NCI-H2196 (cell line): ENCODE measurements at regions not wholly inside any gene's neighbourhood (a gene's known extent, or its start where the extent isn't known, plus 50 kb on each side); places are given as distances from the start of the nearest gene placed in this dataset.
A peak's percentile ranks its signal among the peaks of the same experiment; 100 is the strongest.

Experiments used
- DNase-seq: peaks from one replicate; lab custom pipeline; 2025; ENCODE audit not compliant: unreplicated experiment; lab: John Stamatoyannopoulos, UW

- no peak for DNase-seq
Measured at GRCh38 chr1:11338284-11338924, 65.4 kb downstream of the UBIAD1 start.

DNA sequence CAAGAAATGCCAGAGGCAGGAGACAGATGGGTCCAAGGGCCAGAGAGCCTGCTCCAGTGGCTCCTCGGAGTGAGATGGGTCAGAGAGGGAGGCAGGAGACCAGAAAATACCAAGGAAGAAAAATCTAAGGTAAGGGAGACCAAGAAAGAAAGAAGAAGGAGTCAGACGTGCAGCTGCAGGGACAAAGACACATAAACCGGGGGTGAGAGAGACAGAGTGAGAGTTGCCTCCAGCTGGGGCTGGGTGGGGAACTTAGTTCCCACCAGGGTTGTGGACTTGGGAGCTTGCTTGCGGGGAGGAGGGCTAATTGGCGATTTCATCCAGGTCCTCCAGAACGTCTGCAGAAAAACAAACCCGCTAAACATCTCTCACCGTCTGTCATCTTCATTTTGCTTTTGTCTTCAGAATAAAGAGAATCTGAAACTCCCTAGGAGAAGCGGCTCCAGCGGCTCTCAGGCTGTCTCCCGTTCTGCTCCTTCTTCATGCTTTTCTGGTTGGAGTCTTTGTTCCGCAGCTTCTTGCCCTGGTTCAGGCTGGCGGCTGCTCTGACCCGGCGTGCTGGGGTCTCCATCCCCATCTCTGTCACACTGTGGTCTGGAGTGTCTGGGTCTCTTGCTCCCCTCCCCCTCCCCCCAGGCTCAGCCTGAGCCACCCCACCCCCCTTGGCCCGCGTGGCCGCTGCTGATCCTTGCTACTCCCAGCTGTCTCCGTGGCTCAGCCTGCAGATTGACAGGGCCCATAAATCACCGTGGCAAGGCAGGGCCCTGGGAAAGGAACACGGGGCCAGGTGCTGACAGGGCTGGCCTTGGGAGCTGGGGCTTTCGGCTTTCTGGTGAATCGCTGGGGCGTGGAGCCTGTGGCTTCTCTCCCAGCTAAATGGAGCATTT is 66.6 kb downstream of the UBIAD1 start:
- no peak for DNase-seq

GRCh38 chr1:11340233-11340632 is 67.2 kb downstream of the UBIAD1 start:
- DNase-seq: no peak

GRCh38 chr1:11341901-11342552 is 69.0 kb downstream of the UBIAD1 start:
- no peak for DNase-seq

DNA sequence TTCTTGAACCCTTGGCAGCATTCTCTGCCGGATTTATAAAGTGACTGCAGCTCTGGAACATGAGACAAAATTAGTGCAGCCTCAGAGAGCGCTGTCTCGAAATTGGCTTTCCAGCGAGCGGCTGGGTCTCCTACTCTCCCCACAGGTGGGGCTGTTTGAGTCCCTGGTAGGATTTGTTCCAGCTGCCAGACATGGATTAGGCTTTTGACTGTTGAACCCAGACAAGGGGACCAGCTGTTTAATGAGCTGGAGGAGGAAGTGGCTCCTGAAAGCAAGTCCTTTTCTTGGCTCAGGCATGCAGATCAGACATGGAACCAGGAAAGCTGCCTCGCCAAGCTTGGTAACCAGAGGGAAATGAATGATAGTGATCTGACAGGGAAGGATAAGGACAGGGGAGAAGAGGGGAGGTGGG is 69.6 kb downstream of the UBIAD1 start:
- DNase-seq: peak; percentile 22

DNA sequence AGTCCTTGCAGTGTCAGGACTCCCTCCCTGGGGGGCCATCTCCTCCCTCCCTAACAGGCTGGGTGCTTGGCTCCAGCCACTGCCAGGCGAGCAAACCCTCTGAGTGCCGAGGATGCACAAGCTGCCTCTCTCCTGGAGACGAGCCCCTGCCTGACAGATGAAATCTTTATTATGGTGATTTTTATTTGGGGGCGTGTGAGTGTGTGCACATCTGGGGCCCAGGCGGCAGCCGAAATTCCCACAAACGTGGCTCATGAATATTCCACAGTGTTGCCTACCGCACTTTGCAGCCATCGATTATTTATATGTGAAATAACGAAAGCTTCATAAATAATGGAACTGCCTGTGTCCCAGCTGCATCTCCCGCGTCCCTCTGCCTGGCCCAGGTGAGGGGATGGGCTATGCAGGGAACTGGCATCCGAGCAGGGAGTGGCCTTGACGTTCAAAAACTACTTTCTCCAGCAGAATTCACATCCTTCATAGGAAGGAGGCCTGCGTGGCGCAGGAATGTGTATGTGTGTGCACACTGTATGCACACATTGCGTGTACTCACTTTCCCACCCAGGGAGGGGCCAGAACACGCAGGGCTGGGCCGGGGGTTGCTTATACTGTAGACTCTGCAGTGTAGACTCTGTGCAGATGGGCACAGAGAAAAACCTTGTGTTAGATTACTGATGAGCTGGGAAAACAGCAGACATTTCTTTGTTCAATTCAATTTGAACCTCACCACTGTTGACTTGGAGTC is 73.1 kb downstream of the UBIAD1 start:
- DNase-seq: no peak

DNA sequence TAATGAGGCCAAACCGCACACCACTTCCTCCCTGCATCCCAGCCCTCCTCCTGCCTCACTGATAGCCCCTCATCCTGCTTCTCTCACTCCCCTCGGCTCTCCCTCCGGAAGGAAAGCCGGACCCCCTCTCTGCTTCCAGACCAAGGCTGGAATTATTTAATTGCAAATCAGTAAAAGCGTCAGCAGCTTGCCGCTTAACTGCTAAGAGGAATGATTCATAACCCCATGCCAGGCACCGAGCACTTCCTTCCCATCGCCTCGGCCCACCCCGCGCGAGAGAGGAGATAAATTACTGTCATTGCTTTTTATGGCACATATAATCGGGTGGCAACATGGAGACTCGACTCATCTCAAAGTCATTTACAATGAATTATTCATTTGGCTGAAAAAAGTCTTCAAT is 77.3 kb downstream of the UBIAD1 start:
- DNase-seq: no peak

DNA sequence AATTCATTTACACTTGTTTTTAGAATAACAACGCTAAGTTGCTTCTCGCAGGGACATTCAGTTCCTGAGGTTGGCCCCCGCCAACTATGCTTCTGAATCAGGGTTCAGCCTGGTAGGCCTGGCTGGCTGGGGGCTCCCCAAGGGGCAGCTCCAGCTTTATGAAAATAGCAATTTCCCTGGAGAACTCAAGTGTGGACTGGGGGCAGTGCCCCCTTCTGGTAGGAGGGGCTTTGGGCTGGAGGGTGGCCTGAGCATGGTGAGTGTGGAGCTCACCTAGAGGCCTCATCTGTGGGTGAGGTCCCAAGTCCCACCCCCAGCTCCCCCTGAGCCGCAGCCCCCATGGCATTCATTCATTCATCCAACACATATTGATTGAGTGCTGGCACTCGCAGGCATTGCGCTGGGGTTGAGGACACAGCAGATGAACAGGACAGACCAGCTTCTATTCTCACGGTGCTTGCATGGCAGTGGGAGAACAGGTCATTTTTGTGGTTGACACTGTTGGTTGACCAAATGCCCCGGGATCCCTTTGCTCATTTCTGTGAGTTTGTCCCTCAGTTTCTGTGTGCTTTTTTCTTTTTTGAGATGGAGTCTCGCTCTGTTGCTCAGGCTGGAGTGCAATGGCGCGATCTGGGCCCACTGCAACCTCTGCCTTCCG is 79.2 kb downstream of the UBIAD1 start:
- no peak for DNase-seq

GRCh38 chr1:11352816-11353799 is 80.1 kb downstream of the UBIAD1 start:
- no peak for DNase-seq

DNA sequence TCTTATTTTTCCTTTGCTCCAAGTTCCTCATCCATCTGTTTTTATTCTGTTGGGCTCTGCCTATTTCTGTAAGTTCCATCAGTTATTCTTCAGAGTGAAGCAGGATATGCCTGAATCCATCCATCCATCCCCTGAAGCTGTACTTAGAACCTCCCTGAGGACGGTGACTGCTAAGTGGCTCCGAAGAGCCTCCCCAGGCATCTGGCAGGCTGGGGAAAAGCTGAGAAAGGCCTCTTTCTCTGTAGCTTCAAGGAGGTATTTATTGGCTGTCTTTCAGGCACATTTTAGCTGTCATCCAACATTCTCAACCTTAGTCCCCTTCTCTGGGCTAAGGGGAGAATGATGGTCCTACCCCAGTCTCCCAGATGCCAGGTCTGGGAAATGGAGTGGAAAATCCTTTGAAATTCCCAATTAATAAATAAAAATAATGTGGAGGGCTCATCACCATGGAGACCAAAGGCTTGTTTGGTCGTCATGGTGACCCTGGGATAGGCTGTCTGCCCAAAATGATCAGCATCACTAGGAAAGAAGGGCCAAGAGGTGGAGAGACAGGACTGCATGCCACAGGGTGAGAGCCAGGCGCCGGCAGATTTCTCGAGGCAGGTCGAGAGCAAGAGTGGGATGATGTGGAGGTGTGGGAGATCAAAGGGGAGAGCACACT is 82.0 kb downstream of the UBIAD1 start:
- DNase-seq: no peak

GRCh38 chr1:11355559-11356475 is 82.8 kb downstream of the UBIAD1 start:
- no peak for DNase-seq

DNA sequence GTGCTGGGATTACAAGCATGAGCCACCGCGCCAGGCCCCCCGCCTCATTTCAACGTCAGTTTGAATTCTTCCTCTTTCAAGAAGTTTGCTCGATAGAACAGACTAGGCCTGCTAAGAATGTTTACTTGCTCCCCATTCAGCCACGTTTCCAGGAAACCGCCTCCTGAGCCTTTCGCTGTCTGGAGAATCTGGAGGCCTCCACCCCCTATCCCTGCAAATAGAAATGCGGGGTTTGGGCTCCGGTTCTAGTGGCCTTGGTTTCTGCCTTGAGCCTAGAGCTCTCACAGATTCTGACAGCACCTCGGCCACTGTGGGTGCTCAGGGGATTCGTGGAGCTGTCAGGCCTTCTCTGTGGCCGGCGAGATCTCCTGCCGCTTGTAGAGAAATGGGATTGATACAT is 84.3 kb downstream of the UBIAD1 start:
- DNase-seq: no peak

DNA sequence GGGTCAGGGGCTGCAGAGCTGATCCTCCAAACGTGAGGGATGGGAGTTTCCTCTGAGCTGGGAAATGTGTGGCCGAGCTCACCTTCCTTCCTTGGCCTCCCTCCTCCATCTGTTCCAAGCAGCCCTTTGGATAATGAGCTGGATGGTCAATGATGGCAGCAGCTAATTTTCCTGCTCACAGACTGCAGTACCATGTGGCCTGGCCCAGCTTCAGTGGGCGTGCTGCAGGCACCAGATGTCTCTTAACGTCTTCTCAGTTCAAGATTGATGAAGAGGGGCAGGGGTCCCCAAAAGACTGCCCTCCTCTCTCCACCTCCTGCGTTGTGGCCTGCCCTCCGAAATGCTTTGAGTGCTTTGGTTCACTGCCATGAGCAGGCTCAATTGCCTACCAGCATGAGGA is 86.0 kb downstream of the UBIAD1 start:
- no peak for DNase-seq

GRCh38 chr1:11362547-11363021 is 89.6 kb downstream of the UBIAD1 start:
- DNase-seq: no peak

GRCh38 chr1:11364170-11364569 is 91.2 kb downstream of the UBIAD1 start:
- peak; percentile 10 for DNase-seq

DNA sequence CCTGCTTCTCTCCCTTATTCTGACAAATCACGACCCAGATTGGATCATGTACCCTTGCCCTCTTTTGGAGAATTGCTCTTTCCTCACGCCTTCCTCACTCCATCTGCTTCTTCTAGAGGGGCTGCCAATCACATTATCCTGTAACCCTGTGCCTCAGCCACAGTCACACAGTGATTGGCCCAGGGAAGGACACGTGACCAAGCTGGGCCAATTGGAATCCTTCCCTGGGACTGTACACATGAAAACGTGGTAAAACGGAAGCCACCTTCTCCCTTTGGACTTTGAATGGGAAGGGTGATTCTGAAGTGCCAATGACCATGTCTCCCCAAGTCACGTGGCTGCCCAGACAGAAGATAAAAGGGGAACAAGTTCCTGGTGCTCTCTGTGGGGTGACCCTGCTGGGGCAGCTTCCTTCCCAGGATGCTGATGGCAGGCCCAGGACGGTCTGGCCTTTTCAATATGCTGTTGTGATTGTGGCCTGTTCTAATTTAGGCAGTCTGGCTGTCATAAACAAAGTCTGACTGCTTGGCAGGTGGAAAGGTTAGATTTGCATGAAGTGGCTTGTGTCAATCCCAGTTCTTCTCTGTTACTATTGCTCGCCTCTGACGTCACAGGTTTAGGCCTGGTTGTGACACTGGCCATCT is 92.9 kb downstream of the UBIAD1 start:
- DNase-seq: no peak
